IPS DF 6.9 (cell line): ENCODE measurements at regions not wholly inside any gene's neighbourhood (a gene's known extent, or its start where the extent isn't known, plus 50 kb on each side); places are given as distances from the start of the nearest gene placed in this dataset.
"Not testable (repeated sequence)": the region's sequence is repeated elsewhere in the genome, so short reads cannot be mapped to it uniquely, and the experiment has no call there.

Experiments
- DNase-seq: peaks from one replicate; pipeline ENCODE4 v3.0.0-alpha.2; 2013; ENCODE audit warnings: low read depth, low spot score
- H3K27ac ChIP-seq: one replicate; pipeline ENCODE4 v1.5.1; 2013; ENCODE audit warnings: low read length, control low read depth
- H3K27me3 ChIP-seq: 2 replicates; pipeline ENCODE4 v1.6.1; 2013; ENCODE audit warnings: mild to moderate bottlenecking, low read length; ENCODE audit not compliant: control insufficient read depth, insufficient read depth
- H3K36me3 ChIP-seq: 2 replicates; pipeline ENCODE4 v1.6.1; 2013; ENCODE audit warnings: low read length; ENCODE audit not compliant: control insufficient read depth, insufficient read depth
- H3K4me1 ChIP-seq: 2 replicates; pipeline ENCODE4 v1.6.1; 2013; ENCODE audit warnings: low read length; ENCODE audit not compliant: control insufficient read depth, insufficient read depth
- H3K4me3 ChIP-seq: 2 replicates; pipeline ENCODE4 v1.5.1; 2013; ENCODE audit warnings: mild to moderate bottlenecking, low read length
- H3K9me3 ChIP-seq: 2 replicates; pipeline ENCODE4 v1.6.1; 2013; ENCODE audit warnings: low read length, inconsistent platforms; ENCODE audit not compliant: control insufficient read depth, insufficient read depth
- WGBS: extraction: QIAGEN DNeasy Blood & Tissue Kit; methylation state at CpG from one replicate; pipeline ENCODE4 v1.1.7; 2013; ENCODE audit warnings: mixed read lengths, missing lambda C conversion rate; ENCODE audit not compliant: insufficient read length, insufficient coverage; 5-methylcytosine and 5-hydroxymethylcytosine counted together

DNA sequence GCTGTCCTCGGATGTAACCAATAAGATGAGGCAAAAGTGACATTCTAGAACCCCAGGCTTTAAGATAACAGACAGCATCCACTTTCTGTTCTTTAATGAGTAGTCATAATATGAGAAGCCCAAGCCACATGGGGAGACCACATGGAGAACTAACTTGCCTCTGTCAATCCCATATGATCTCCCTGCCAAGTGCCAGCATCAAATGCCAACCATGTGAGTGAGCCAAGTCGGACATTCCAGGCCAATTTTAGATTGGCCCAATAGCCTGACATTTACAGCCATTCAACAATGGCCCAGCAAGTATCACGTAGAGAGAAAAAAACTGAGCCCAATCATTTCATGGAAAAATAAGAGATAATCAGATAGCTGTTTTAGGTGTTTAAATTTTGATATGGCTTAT lies 2048.3 kb upstream of the RAG2 start:
- Histone ChIP-seq H3K27me3 (no peaks in the 10 kb centered on the region), H3K4me1 (no peaks in the 10 kb centered on the region), H3K4me3 (no peak overlapping the region), H3K36me3 (no peaks in the 10 kb centered on the region), H3K27ac (no peak overlapping the region), H3K9me3 (no peaks in the 10 kb centered on the region)
- no CpG with 5 or more reads among the region's 3 CpGs for WGBS
- DNase-seq, result no peak

DNA sequence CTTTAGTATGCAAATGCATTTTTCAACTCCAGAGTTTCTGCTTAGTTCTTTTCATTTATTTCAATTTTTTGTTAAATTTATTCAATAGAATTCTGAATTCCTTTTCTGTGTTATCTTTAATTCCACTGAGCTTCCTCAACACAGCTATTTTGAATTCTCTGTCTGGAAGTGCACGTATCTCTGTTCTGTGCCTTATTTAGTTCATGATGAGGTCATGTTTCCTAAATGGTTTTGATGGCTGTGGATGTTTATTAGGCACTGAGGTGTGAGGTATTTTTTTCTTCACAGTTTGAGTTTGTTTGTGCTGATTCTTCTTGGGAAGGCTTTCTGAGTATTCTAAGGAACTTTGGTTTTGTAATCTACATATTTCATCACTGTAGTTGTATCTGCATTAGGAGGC lies 2042.8 kb upstream of the RAG2 start:
- Histone ChIP-seq H3K36me3 (no peaks in the 10 kb centered on the region), H3K4me1 (no peaks in the 10 kb centered on the region), H3K27ac (no peak overlapping the region), H3K27me3 (no peaks in the 10 kb centered on the region), H3K4me3 (no peak overlapping the region), H3K9me3 (no peaks in the 10 kb centered on the region)
- no peak for DNase-seq
- no CpG with 5 or more reads among the region's 1 CpG for WGBS

DNA sequence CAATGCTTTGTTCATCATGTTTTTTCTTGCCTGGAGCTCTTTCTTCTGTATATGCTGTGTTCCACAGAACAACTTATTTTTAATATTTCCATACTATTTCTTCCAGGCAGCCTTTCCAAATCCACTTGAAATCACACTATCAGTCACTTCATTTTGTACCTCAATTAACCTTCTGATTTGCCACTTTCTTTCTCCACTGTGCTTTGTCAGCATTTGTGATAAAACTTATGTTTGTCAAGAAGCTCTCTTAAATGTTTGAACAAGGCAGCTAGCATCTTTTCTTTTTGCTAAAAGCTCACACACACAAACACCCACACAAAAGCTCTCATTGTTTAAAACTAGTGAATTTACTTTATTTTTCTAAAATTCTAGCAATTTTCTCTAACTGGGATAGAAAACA lies 2014.7 kb upstream of the RAG2 start:
- Histone ChIP-seq H3K27ac (no peak overlapping the region), H3K4me3 (no peak overlapping the region), H3K9me3 (no peaks in the 10 kb centered on the region), H3K4me1 (no peaks in the 10 kb centered on the region), H3K36me3 (no peaks in the 10 kb centered on the region), H3K27me3 (no peaks in the 10 kb centered on the region)
- no peak for DNase-seq

DNA sequence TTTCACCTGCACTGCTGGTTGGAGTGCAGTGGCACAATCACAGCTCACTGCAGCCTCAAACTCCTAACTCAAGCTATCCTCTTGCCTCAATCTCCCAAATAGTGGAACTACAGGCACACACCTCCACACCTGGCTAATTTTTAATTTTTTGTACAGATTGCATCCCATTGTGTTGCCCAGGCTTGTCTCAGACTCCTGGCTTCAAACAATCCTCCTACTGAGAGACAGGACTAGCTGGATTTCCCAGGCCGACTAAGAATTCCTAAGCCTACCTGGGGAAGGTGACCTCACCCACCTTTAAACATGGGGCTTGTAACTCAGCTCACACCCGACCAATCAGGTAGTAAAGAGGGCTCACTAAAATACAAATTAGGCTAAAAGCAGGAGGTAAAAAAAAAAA lies 2003.3 kb upstream of the RAG2 start:
- not testable (repeated sequence) for H3K4me3 ChIP-seq, H3K4me1 ChIP-seq, H3K36me3 ChIP-seq, H3K27me3 ChIP-seq, DNase-seq, H3K27ac ChIP-seq, H3K9me3 ChIP-seq
- WGBS, result no CpG with 5 or more reads among the region's 2 CpGs

DNA sequence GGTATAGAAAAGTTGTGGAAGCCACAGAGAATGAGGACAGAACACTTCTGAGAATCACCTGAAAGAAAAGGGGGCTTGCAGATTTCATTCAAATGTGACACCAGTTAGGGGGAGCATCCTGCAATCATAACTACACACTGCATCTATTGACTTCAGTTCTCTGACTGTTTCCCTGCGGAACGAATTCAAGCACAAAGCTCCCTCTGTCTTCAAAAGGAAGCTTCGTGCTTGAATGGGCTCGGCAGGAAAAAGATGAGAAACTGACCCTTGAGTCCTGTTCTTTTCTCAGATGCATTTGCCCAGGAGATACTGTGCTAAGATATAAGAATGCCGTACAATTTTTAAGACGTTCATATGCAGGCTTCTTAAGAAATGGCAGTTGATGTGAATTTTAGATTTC lies 2000.4 kb upstream of the RAG2 start:
- no peak for DNase-seq
- no peaks in the 10 kb centered on the region for H3K27me3 ChIP-seq
- H3K36me3 ChIP-seq, result no peaks in the 10 kb centered on the region
- H3K4me3 ChIP-seq, result no peak overlapping the region
- H3K27ac ChIP-seq, result no peak overlapping the region
- no peaks in the 10 kb centered on the region; the same call in 1 of the 2 replicates for H3K4me1 ChIP-seq
- no peaks in the 10 kb centered on the region for H3K9me3 ChIP-seq
- no CpG with 5 or more reads among the region's 6 CpGs for WGBS

DNA sequence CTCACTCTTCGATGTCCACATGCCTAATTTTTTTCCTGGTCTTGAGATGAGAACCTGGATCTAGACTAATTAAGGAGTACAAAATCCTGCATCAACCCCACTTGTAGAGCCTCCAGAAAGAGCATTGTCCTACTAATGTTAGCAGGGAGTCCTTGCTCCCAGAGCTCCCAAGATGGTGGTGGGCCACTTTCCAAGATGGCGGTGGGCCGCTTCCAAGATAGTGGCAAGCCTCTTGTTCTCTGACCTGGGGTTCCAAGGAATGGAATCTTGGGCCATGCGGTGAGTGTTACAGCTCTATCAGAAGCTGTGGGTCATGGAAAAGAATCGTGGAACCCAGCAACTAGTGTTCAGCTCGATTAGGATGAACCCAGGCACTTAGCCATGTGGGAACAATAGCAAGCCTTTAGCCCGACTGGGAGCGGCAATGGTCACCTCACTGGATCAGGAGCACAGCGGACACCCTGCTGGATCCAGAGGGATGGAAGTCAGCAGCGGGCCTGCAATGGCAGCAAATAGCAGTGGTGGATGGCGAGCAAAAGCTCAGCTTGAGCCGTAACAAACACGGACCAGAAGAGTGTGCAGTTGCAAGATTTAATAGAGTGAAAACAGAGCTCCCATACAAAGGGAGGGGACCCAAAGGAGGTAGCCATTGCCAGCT lies 1997.5 kb upstream of the RAG2 start:
- not testable (repeated sequence) for H3K9me3 ChIP-seq, H3K4me1 ChIP-seq, H3K27ac ChIP-seq, H3K4me3 ChIP-seq, DNase-seq, H3K36me3 ChIP-seq, H3K27me3 ChIP-seq
- WGBS, result no CpG with 5 or more reads among the region's 13 CpGs

DNA sequence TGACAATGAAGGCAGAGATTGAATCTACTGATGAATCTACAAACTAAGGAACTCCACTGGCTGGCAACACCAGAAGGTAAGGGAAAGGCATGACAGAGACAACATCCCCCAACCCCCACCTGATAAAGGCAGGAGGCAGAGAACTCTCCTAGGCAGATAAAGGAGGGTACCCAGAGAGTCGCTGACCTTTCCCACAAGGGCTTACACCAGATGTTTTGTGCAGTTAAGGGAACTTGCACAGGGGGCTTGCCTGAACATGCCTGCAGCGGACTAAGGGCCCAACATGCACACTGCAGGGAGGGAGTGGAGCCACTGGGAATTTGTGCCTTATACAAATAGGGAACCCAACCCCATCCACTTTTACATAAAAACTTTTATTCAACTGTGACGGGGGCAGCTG lies 1996.9 kb upstream of the RAG2 start:
- Histone ChIP-seq H3K4me3 (no peak overlapping the region), H3K36me3 (no peaks in the 10 kb centered on the region), H3K27me3 (no peaks in the 10 kb centered on the region), H3K27ac (no peak overlapping the region), H3K4me1 (no peaks in the 10 kb centered on the region), H3K9me3 (no peaks in the 10 kb centered on the region)
- WGBS, result no CpG with 5 or more reads among the region's 3 CpGs
- DNase-seq, result no peak

DNA sequence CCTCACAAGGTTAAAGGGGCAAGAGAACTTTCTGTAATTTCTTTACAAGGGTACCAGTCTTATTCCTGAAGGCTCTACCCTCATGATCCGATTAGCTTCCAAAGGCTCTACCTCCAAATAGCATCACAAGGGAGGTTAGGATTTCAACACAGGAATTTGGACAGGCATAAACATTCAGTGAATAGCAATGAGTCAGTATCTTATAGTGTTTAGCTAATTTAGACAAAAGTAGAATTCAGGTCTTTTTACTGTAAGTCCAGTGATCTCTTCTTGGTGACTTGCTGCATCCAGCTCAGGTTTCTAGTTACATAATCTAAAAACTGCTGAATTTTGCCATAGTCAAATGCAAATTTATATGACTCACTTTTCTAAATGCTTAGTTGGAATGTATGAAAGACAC lies 1995.6 kb upstream of the RAG2 start:
- no peak overlapping the region for H3K4me3 ChIP-seq
- no peaks in the 10 kb centered on the region for H3K27me3 ChIP-seq
- no CpG with 5 or more reads among the region's 1 CpG for WGBS
- no peaks in the 10 kb centered on the region for H3K4me1 ChIP-seq
- no peak for DNase-seq
- no peaks in the 10 kb centered on the region for H3K9me3 ChIP-seq
- H3K27ac ChIP-seq, result no peak overlapping the region
- H3K36me3 ChIP-seq, result no peaks in the 10 kb centered on the region

DNA sequence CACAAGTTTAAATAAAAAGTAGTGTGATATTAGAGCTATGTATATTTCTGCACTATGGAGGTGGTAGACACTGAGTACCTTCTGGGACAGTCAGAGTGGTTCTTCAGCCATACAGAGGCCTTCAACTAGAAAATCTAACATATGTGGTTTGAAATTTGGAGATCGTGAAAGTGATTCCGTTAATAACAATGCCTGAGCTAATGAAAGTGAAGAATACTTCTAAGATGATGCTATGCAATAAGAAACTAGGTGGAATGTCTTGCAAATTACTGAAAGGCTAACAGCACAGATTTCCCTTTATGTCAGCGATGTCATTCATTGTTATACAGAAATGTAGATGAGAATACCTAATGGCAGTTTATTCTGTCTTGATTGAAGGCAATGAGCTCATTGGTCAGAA lies 1984.7 kb upstream of the RAG2 start:
- no peak for DNase-seq
- H3K4me1 ChIP-seq, result peaks cover 1% of the 10 kb centered on the region; the same call in 1 of the 2 replicates
- WGBS, result no CpG with 5 or more reads among the region's 3 CpGs
- no peak overlapping the region for H3K4me3 ChIP-seq
- no peaks in the 10 kb centered on the region for H3K36me3 ChIP-seq
- H3K27ac ChIP-seq, result no peak overlapping the region
- no peaks in the 10 kb centered on the region for H3K9me3 ChIP-seq
- H3K27me3 ChIP-seq, result no peaks in the 10 kb centered on the region

DNA sequence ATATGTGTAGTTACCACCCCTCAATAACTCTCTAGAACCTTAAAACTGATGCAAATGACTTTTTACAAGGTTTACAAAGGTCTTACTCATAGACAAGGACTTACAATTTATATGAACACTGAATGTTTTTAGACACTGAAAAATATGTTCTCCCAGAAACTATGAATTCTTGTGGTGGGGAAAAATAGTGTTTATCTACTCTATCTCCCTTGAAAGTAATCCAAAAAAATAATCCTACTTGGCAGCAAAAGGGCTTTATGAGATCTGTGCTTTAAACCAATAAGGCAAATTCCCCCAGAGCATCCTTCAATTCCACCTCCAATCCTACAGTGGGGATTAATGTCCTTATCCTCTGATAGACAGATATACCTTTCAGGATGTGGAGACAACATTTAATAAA lies 1984.1 kb upstream of the RAG2 start:
- Histone ChIP-seq H3K4me3 (no peak overlapping the region), H3K9me3 (no peaks in the 10 kb centered on the region), H3K27me3 (no peaks in the 10 kb centered on the region), H3K36me3 (no peaks in the 10 kb centered on the region), H3K4me1 (peaks cover 1% of the 10 kb centered on the region; the same call in 1 of the 2 replicates), H3K27ac (no peak overlapping the region)
- no peak for DNase-seq

DNA sequence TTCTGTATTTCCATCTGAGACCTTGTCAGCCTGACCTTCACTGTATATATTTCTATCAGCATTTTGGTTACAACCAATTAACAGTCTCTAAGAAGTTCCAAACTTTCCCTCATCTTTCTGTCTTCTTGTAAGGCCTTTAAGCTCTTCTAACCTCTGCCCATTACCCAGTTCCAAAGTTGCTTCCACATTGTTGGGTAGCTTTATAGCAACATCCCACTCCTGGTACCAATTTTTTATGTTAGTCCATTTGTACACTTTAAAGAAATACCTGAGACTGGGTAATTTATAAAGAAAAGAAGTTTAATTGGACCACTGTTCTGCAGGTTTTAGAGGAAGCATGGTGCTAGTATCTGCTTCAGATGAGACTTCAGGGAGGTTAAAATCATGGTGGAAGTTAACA lies 1979.7 kb upstream of the RAG2 start:
- Histone ChIP-seq H3K27me3 (no peaks in the 10 kb centered on the region), H3K27ac (no peak overlapping the region), H3K4me1 (no peaks in the 10 kb centered on the region), H3K4me3 (no peak overlapping the region), H3K9me3 (no peaks in the 10 kb centered on the region; the same call in 1 of the 2 replicates), H3K36me3 (no peaks in the 10 kb centered on the region)
- DNase-seq, result no peak
